IMR-90 (cell line): ENCODE measurements at regions not wholly inside any gene's neighbourhood (a gene's known extent, or its start where the extent isn't known, plus 50 kb on each side); places are given as distances from the start of the nearest gene placed in this dataset.

Experiments
- ATAC-seq: fragments of 200-7000 bp; cut with Tn5 transposase; 2 replicates; pipeline ENCODE4 v1.9.1; 2020; ENCODE audit warnings: low read depth, mild to moderate bottlenecking, moderate library complexity
- BruUV-seq: library from RNA; stranded (reverse); fragments of 400-500 nt; replicated peaks from 2 replicates; lab custom pipeline; 2021; lab: Mats Ljungman, UMichigan
- CTCF ChIA-PET: fragments of 300-600 bp; formaldehyde crosslinking; extraction: SDS; loops from one replicate; lab custom pipeline; 2021; ENCODE audit warnings: antibody characterized with exemption; lab: Yijun Ruan, JAX
- POLR2A ChIA-PET: fragments of 300-600 bp; sonication (Branson Sonifier 250); formaldehyde crosslinking; loops from one replicate; lab custom pipeline; 2022; ENCODE audit warnings: antibody characterized with exemption; ENCODE audit not compliant: unreplicated experiment; lab: Charles Lee
- DNase-seq: peaks from one replicate; pipeline ENCODE4 v3.0.0; 2013
- H2AFZ ChIP-seq: replicated peaks from 2 replicates; pipeline ENCODE3; 2013; ENCODE audit warnings: low read length, mild to moderate bottlenecking; ENCODE audit not compliant: poor library complexity
- H2AK5ac ChIP-seq: 2 replicates; pipeline ENCODE4 v1.6.1; 2013; ENCODE audit warnings: low read depth, low read length, inconsistent platforms
- H2AK9ac ChIP-seq: replicated peaks from 2 replicates; pipeline ENCODE3; 2013; ENCODE audit warnings: mild to moderate bottlenecking, low read depth, low read length, moderate library complexity; ENCODE audit not compliant: poor library complexity
- H2BK120ac ChIP-seq: 2 replicates; pipeline ENCODE4 v1.6.1; 2013; ENCODE audit warnings: low read depth, low read length, inconsistent platforms
- H2BK15ac ChIP-seq: 3 replicates; pipeline ENCODE4 v1.6.1; 2013; ENCODE audit warnings: low read depth, low read length, inconsistent platforms
- H2BK20ac ChIP-seq: 2 replicates; pipeline ENCODE4 v1.6.1; 2013; ENCODE audit warnings: low read depth, mild to moderate bottlenecking, inconsistent platforms, low read length, moderate library complexity
- H2BK5ac ChIP-seq: 2 replicates; pipeline ENCODE4 v1.6.1; 2013; ENCODE audit warnings: mild to moderate bottlenecking, low read depth, low read length, inconsistent platforms; ENCODE audit not compliant: poor library complexity, severe bottlenecking
- H3K14ac ChIP-seq: replicated peaks from 2 replicates; pipeline ENCODE4 v1.6.1; 2013; ENCODE audit warnings: low read depth, low read length, inconsistent platforms
- H3K18ac ChIP-seq: 2 replicates; pipeline ENCODE4 v1.6.1; 2013; ENCODE audit warnings: low read depth, low read length, control low read depth
- H3K23ac ChIP-seq: 2 replicates; pipeline ENCODE4 v1.6.1; 2013; ENCODE audit warnings: low read depth, low read length, inconsistent platforms
- H3K27ac ChIP-seq: 2 replicates; pipeline ENCODE4 v1.5.1; 2013; ENCODE audit warnings: mild to moderate bottlenecking, control low read depth, low read length; ENCODE audit not compliant: insufficient read depth
- H3K27me3 ChIP-seq: 2 replicates; pipeline ENCODE4 v1.6.1; 2013; ENCODE audit warnings: low read length; ENCODE audit not compliant: control insufficient read depth, insufficient read depth
- H3K36me3 ChIP-seq: 2 replicates; pipeline ENCODE4 v1.6.1; 2013; ENCODE audit warnings: low read length, mixed read lengths; ENCODE audit not compliant: control insufficient read depth, insufficient read depth
- H3K4ac ChIP-seq: 2 replicates; pipeline ENCODE4 v1.6.1; 2013; ENCODE audit warnings: low read depth, low read length, inconsistent platforms
- H3K4me1 ChIP-seq: 2 replicates; pipeline ENCODE4 v1.6.1; 2013; ENCODE audit warnings: low read length, mixed read lengths; ENCODE audit not compliant: control insufficient read depth, insufficient read depth
- H3K4me2 ChIP-seq: 2 replicates; pipeline ENCODE4 v1.6.1; 2013; ENCODE audit warnings: low read depth, mild to moderate bottlenecking, control low read depth, low read length, moderate library complexity
- H3K4me3 ChIP-seq: 2 replicates; pipeline ENCODE4 v1.5.1; 2013; ENCODE audit warnings: low read depth, mild to moderate bottlenecking, control low read depth, low read length, moderate library complexity; ENCODE audit not compliant: insufficient read depth
- H3K56ac ChIP-seq: 2 replicates; pipeline ENCODE4 v1.6.1; 2013; ENCODE audit warnings: low read length, inconsistent platforms; ENCODE audit not compliant: insufficient read depth; ENCODE audit errors: extremely low read depth
- H3K79me1 ChIP-seq, 2 experiments: 2 replicates each; pipeline ENCODE4 v1.6.1; 2013; ENCODE audit warnings: low read length in 2 of 2, inconsistent platforms in 1 of 2, low read depth in 1 of 2
- H3K9ac ChIP-seq: 2 replicates; pipeline ENCODE4 v1.6.1; 2013; ENCODE audit warnings: low read depth, low read length, control low read depth
- H3K9me1 ChIP-seq: 2 replicates; pipeline ENCODE4 v1.6.1; 2013; ENCODE audit warnings: low read length, inconsistent platforms; ENCODE audit not compliant: insufficient read depth
- H3K9me3 ChIP-seq: 2 replicates; pipeline ENCODE4 v1.6.1; 2013; ENCODE audit warnings: low read length; ENCODE audit not compliant: control insufficient read depth, insufficient read depth
- H4K20me1 ChIP-seq: 2 replicates; pipeline ENCODE4 v1.6.1; 2013; ENCODE audit warnings: low read length, inconsistent platforms; ENCODE audit not compliant: insufficient read depth
- H4K5ac ChIP-seq: 2 replicates; pipeline ENCODE4 v1.6.1; 2013; ENCODE audit warnings: mild to moderate bottlenecking, low read depth, low read length, control low read depth
- H4K8ac ChIP-seq, 2 experiments: 2 replicates each; pipeline ENCODE4 v1.6.1; 2013; ENCODE audit warnings: low read depth in 2 of 2, low read length in 2 of 2, control low read depth in 1 of 2, inconsistent platforms in 1 of 2
- H4K91ac ChIP-seq: 2 replicates; pipeline ENCODE4 v1.6.1; 2013; ENCODE audit warnings: low read depth, low read length, inconsistent platforms; ENCODE audit not compliant: insufficient read depth
- CEBPB ChIP-seq: IDR thresholded peaks from 2 replicates; pipeline ENCODE4 v1.6.1; 2012; ENCODE audit warnings: low read depth, low read length, improper control_type of control experiment
- CHD1 ChIP-seq: IDR thresholded peaks from 2 replicates; pipeline ENCODE4 v1.6.1; 2012; ENCODE audit warnings: low read depth, low read length, improper control_type of control experiment
- CTCF ChIP-seq: conservative IDR thresholded peaks from 2 replicates; pipeline ENCODE4 v1.5.1; 2012; ENCODE audit warnings: mild to moderate bottlenecking, low read depth, low read length, improper control_type of control experiment
- ELK1 ChIP-seq: fragments of 150-350 bp; IDR thresholded peaks from 2 replicates; pipeline ENCODE4 v1.6.1; 2016; ENCODE audit warnings: low read depth, mild to moderate bottlenecking, low read length, moderate library complexity, borderline replicate concordance
- FOS ChIP-seq: fragments of 150-350 bp; IDR thresholded peaks from 2 replicates; pipeline ENCODE4 v1.6.1; 2016; ENCODE audit warnings: low read depth, low read length
- MAZ ChIP-seq: IDR thresholded peaks from 2 replicates; pipeline ENCODE4 v1.6.1; 2012; ENCODE audit warnings: low read depth, mild to moderate bottlenecking, low read length, improper control_type of control experiment, moderate library complexity, borderline replicate concordance
- RAD21 ChIP-seq: IDR thresholded peaks from 2 replicates; pipeline ENCODE4 v1.6.1; 2012; ENCODE audit warnings: low read length, improper control_type of control experiment
- SMC3 ChIP-seq: fragments of 150-350 bp; IDR thresholded peaks from 2 replicates; pipeline ENCODE4 v1.6.1; 2016; ENCODE audit warnings: low read depth, mild to moderate bottlenecking, antibody characterized with exemption, low read length, moderate library complexity
- WGBS, 2 experiments: methylation state at CpG; one replicate each; pipeline versions ENCODE4 v1.1.5 to v1.1.7; 2013; ENCODE audit warnings: missing lambda C conversion rate in 2 of 2; ENCODE audit not compliant: insufficient read length in 1 of 2; ENCODE audit errors: extremely low coverage in 2 of 2; 5-methylcytosine and 5-hydroxymethylcytosine counted together
- dilution Hi-C: fragments of 300-500 bp; cut with HindIII; formaldehyde crosslinking; loops from one replicate; pipeline ENCODE4 v1.14.3; 2018; ENCODE audit warnings: low sequenced_read_pairs; ENCODE audit not compliant: unreplicated experiment
- in situ Hi-C: fragments of 300-500 bp; cut with MboI; formaldehyde crosslinking; loops from 3 replicates; pipeline ENCODE4 v1.14.3; 2019; ENCODE audit warnings: low sequenced_read_pairs, inconsistent platforms, mixed read lengths
- intact Hi-C: fragments of 100-400 bp; cut with micrococcal nuclease; formaldehyde crosslinking; loops from 2 replicates; pipeline ENCODE4 v1.10.0; 2022
- TF ChIP-seq, protein P1 (sequence below): fragments of 150-350 bp; IDR thresholded peaks from 2 replicates; pipeline ENCODE4 v1.6.1; 2017; ENCODE audit warnings: mild to moderate bottlenecking, antibody characterized with exemption, low read length, low read depth

DNA sequence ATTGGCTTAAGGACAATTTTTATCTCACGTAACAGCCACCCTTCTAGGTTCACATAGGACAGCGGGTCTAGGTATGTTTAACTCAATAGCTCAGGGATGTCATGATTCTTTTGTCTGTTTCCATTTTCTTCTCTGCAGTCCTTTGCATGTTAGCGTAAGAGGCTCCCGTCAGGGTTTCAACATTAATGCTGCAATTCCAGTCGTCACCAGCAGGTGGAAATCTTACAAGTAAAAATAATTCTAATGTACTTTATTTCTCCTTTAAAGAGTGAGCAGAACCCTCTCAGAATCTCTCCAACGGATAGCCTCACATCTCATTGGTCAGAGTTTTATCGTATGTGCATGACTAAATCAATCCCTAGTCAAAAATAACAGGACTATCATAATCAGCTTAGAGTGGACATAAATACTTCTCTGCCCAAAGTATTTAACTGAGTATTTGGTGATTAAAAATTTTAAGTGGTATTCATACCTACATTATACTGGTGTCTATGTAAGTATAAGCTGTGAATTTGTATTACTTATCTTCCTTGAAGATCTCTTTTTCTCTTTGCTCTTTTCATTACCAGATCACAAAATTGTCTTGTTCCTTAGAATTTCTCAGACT, 487.2 kb upstream of the GCFC2 start:
- no TSS peak for BruUV-seq
- no peak overlapping the region for H2BK20ac ChIP-seq
- H4K5ac ChIP-seq, result no peak overlapping the region
- no peak overlapping the region for H3K14ac ChIP-seq
- ATAC-seq (peak; percentile 53), DNase-seq (peak; percentile 65)
- H3K36me3 ChIP-seq, result no peaks in the 10 kb centered on the region
- H2AK9ac ChIP-seq, result no peak overlapping the region
- H2BK120ac ChIP-seq, result no peak overlapping the region
- POLR2A ChIA-PET, result no interaction called here
- no CpG with 5 or more reads among the region's 7 CpGs for WGBS, 2 experiments
- H4K20me1 ChIP-seq, result no peaks in the 10 kb centered on the region
- no peak overlapping the region for H3K9ac ChIP-seq
- in situ Hi-C loops, result no loop called here
- H3K4ac ChIP-seq, result no peak overlapping the region
- no peak overlapping the region for H4K8ac ChIP-seq
- H2AK5ac ChIP-seq, result no peak overlapping the region
- intact Hi-C loops, result loop anchor here (10.0 kb wide), 1 partner anchor 397 kb away; no protein-coding TSS in a partner anchor
- H3K4me2 ChIP-seq, result no peak overlapping the region
- no peak overlapping the region for H3K27ac ChIP-seq
- no peak overlapping the region for H4K91ac ChIP-seq
- TF ChIP-seq CTCF, result peak; percentile 58
- TF ChIP-seq CEBPB, result no peak
- TF ChIP-seq MAZ, result no peak
- TF ChIP-seq FOS, result no peak
- TF ChIP-seq, protein P1, sequence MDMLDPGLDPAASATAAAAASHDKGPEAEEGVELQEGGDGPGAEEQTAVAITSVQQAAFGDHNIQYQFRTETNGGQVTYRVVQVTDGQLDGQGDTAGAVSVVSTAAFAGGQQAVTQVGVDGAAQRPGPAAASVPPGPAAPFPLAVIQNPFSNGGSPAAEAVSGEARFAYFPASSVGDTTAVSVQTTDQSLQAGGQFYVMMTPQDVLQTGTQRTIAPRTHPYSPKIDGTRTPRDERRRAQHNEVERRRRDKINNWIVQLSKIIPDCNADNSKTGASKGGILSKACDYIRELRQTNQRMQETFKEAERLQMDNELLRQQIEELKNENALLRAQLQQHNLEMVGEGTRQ, result no peak
- no peak for TF ChIP-seq CHD1
- TF ChIP-seq SMC3, result peak; percentile 42; the same call in 1 of the 2 replicates
- peak; percentile 32 for TF ChIP-seq RAD21
- TF ChIP-seq ELK1, result no peak
- no peaks in the 10 kb centered on the region for H3K27me3 ChIP-seq
- H2BK15ac ChIP-seq, result no peak overlapping the region
- H3K9me1 ChIP-seq, result no peaks in the 10 kb centered on the region
- no peaks in the 10 kb centered on the region for H3K9me3 ChIP-seq
- dilution Hi-C loops, result no loop called here
- no peak overlapping the region for H2BK5ac ChIP-seq
- no peaks in the 10 kb centered on the region for H3K4me1 ChIP-seq
- CTCF ChIA-PET, result interaction anchor here (0.9 to 2.1 kb wide), 9 partner anchors 9 to 401 kb away, joined by 3 to 11 read pairs (median 4); no protein-coding TSS in a partner anchor
- no peak overlapping the region for H2AFZ ChIP-seq
- no peak overlapping the region for H3K18ac ChIP-seq
- H3K56ac ChIP-seq, result no peak overlapping the region
- H3K23ac ChIP-seq, result no peak overlapping the region
- H3K79me1 ChIP-seq, result no peaks in the 10 kb centered on the region
- no peak overlapping the region for H3K4me3 ChIP-seq
